GM12892 (cell line): ENCODE measurements at regions not wholly inside any gene's neighbourhood (a gene's known extent, or its start where the extent isn't known, plus 50 kb on each side); places are given as distances from the start of the nearest gene placed in this dataset.

Experiments
- DNase-seq: peaks from one replicate; pipeline ENCODE4 v3.0.0; 2011; ENCODE audit not compliant: insufficient read length
- FAIRE-seq: peaks from 2 replicates; lab custom pipeline; 2011; peaks lifted over from hg19 to GRCh38; lab: Jason Lieb, UNC
- POLR2A ChIP-seq: IDR thresholded peaks from 2 replicates; pipeline ENCODE4 v1.6.1; 2011; ENCODE audit warnings: low read depth, low read length, control low read depth
- POLR2AphosphoS5 ChIP-seq: IDR thresholded peaks from 2 replicates; pipeline ENCODE4 v1.6.1; 2011; ENCODE audit warnings: low read depth, low read length, control low read depth
- TAF1 ChIP-seq: IDR thresholded peaks from 2 replicates; pipeline ENCODE4 v1.6.1; 2011; ENCODE audit warnings: low read depth, mild to moderate bottlenecking, control low read depth, low read length, borderline replicate concordance

DNA sequence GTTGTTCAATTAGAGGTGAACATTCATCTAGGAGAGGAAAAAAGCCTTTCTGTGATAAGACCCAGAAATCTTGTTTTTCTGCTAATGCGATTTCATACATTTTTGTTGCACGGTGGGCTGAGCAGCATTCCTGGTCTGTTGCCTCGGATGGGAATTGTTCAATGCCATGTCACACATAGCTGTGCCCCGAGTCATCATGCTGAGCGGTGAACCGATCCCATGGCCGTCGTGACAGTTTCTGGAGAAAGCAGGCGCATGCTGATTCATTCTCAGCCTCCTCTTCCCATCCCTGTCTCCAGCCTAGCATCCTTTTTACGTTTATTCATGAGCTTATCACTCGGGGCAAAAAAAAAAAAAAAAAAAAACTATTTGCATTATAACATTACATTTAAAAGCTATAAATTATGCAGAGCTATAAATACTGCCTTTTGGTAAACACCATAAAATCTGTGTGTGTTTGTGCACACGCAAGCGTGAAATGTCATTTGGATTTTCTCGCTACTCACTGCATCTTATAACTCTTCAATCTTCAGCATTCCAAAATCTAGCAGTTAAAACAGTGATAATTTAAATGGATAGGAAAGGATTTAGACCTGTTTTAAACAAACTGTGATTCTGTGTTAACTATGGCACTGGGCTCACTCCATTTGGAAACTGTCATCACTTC lies 58.9 kb upstream of the IFNGR1 start:
- DNase-seq = no peak
- no peak for TF ChIP-seq POLR2AphosphoS5
- TF ChIP-seq TAF1 = no peak
- no peak for FAIRE-seq

DNA sequence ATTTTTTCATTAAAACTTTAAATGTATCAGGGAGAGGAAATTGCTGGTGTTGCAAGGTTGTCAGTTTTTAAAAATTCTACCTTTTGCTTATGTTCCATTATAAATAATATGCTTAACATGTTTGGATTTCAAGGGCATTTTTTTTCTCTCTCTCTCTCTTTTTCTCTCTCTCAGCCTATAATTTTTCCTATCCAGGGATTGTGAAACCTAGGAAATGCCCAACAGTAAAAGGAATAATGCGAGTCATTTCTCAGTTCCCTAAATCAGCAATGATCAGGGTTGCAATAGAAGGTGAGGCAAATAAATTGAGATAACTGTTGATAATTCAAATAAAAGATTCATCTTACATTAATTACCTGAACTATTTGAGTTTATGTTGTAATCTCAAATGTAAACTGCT lies 53.2 kb upstream of the IFNGR1 start:
- TF ChIP-seq POLR2A (no peak), POLR2AphosphoS5 (no peak), TAF1 (no peak)
- DNase-seq (no peak), FAIRE-seq (no peak)

DNA sequence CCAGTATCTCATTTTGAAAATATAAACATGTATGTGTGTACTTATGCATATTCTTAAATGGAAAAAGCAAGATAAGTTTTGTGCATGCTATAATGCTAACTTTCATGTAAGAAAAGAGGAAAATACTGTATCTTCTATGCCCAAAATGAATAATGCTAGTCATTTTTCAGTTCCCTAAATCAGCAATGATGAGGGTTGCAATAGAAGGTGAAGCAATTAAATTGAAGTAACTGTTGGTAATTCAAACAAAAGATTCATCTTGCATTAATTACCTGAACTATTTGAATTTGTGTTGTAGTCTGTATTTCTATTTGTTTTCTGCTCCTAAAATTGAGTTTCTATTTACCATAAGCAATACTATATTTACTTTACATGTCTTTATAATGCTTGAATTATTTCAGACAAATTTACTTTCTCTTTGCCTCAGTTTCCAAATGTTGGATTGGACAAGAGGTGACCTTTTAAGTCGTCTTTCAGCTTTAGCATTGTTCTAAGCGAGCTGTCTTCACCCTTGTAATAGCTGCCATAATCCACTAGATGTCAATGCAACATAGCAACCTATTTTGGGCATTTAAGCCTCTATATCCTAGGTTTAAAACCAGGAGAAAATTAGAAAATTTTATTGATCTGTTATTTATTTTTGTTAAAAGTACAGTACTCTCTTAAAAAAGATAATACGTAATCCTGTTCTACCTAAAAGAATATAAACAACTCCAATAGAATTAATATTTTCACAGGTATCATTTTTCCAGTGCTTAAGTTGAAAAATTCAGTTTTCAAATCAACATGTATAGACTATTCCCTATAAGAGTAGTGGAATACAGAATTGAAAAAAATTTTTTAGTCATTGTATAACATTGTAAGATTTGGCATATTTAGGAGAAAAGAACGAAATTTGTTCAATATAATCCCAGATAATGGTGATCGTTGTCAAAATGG lies 52.3 kb upstream of the IFNGR1 start:
- DNase-seq = no peak
- peak; percentile 86 for FAIRE-seq
- TF ChIP-seq POLR2AphosphoS5 = no peak
- TF ChIP-seq TAF1 = no peak
- TF ChIP-seq POLR2A = no peak

DNA sequence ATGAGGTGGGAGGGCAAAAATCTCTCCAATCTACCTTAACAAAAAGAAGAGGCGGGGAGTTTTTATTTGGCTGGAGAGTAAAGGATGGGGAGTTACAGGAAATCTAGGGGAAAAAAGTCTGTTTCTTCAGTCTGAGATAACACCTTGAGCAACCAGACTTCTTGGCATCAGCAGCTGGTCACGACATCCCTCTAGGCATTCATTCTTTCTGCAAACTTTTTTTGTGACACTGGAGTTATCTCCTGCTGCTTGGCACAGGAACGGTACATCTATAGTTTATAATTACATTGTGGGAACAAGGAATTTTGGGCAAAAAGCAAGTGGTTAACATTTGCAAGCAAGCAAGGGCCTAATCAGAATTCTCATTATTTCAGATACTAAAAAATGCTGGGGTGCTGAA lies 50.6 kb upstream of the IFNGR1 start:
- DNase-seq (no peak), FAIRE-seq (no peak)
- TF ChIP-seq POLR2A (no peak), POLR2AphosphoS5 (no peak), TAF1 (no peak)

DNA sequence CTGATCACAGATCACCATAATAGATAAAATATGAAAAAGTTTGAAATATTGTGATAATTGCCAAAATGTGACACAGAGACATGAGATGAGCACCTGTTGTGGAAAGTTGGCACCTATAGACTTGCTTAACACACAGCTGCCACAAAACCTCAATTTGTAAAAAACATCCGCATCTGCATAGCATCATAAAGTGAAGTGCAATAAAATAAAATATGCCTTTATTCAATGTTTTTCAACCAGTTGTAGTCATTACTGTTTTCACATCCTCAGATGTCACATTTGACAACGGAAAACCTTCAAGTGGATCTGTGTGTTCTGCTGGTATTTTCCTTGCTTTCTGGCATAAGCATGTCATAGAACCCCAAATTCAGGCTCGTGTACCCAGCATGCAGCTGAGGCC lies 50.2 kb upstream of the IFNGR1 start:
- TF ChIP-seq POLR2AphosphoS5 = no peak
- no peak for TF ChIP-seq POLR2A
- no peak for TF ChIP-seq TAF1
- DNase-seq = no peak
- no peak for FAIRE-seq
